ENCODE measurements at regions not wholly inside any gene's neighbourhood (a gene's known extent, or its start where the extent isn't known, plus 50 kb on each side); places are given as distances from the start of the nearest gene placed in this dataset.

DNA sequence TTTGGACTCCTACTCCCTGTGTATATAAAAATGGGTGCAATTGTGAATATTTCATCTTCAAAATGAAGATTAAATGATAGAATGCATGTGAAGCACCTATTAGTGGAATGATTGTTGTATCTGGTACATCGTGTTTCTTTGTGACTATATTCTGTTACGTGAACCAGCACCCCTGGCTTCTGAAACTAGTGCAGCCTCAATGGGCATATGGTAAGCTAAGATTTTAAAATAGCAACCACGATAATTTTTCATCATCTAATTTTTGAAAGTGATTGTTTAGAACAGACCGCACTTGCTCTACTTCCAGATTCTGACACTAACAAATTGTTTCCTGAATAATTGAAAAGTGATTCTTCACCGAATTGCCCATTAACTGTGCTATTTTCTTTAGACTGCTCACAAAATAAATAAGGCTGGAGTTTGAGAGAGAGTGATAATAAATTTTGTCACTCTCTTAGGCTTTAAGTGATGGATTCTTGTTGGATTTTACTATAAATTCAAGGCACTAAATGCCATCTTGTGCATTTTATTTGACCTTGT, 806.1 kb upstream of the LRATD1 start:
- BruUV-seq (replicated peaks): no TSS peak
- 2% methylated on average over 5 of the region's 5 CpGs for WGBS (ENCODE audit: low lambda C conversion rate)
- no peak for ATAC-seq
- in situ Hi-C loops (cut with HindIII; ENCODE audit: extremely low pct_ligation_motif_present, low pct_unique_long_range_greater_than_20kb) (no loop called here), intact Hi-C loops (cut with micrococcal nuclease; ENCODE audit: unreplicated experiment) (no loop called here)
- Histone ChIP-seq H4K20me1 (ENCODE audit: insufficient read depth, low read length) (no peaks in the 10 kb centered on the region), H2AFZ (ENCODE audit: low read length) (no peak overlapping the region), H3K27ac (ENCODE audit: extremely low read length, insufficient read depth, low read length) (no peak overlapping the region), H3K4me3 (replicated peaks in 1 of 3; ENCODE audit: insufficient read depth in 1 of 3, low read depth in 2 of 3, low read length in 3 of 3) (no peak overlapping the region), H3K4me1 (ENCODE audit: insufficient read depth, low read length) (no peaks in the 10 kb centered on the region), H3K4me2 (ENCODE audit: low read depth, low read length) (no peak overlapping the region), H3K9me3 (ENCODE audit: low read length) (peaks cover 52% of the 10 kb centered on the region), H3K27me3 (ENCODE audit: control insufficient read depth in 1 of 2, insufficient read depth in 2 of 2, low read length in 2 of 2) (no peaks in the 10 kb centered on the region), H3K79me2 (ENCODE audit: insufficient read depth, low read length) (no peaks in the 10 kb centered on the region), H3K9ac (ENCODE audit: insufficient read depth, low read depth, low read length) (no peak overlapping the region), H3K36me3 (replicated peaks in 1 of 2; ENCODE audit: control insufficient read depth in 1 of 2, insufficient read depth in 2 of 2, low read length in 2 of 2) (no peaks in the 10 kb centered on the region)
- TF ChIP-seq ZFP37 (CRISPR knock-in tag; IDR thresholded peaks at IDR 0.05; ENCODE audit: borderline replicate concordance) (no peak), CCAR2 (optimal IDR thresholded peaks at IDR 0.05; ENCODE audit: low read depth, low read length) (no peak), POLR2A (IDR thresholded peaks at IDR 0.05; ENCODE audit: insufficient read depth in 1 of 2, low read depth in 2 of 2, low read length in 2 of 2) (no peak), GABPA (IDR thresholded peaks at IDR 0.05; ENCODE audit: low read depth, low read length) (no peak), GABPA (CRISPR knock-in tag; IDR thresholded peaks at IDR 0.05; ENCODE audit: low read depth) (no peak), XRCC5 (optimal IDR thresholded peaks at IDR 0.05; ENCODE audit: low read length) (no peak), TEF (CRISPR knock-in tag; IDR thresholded peaks at IDR 0.05) (no peak), NFIB (CRISPR knock-in tag; IDR thresholded peaks at IDR 0.05; ENCODE audit: borderline replicate concordance) (no peak), ELF1 (CRISPR knock-in tag; IDR thresholded peaks at IDR 0.05) (no peak), PTBP1 (IDR thresholded peaks at IDR 0.05; ENCODE audit: low read depth, low read length, poor library complexity, severe bottlenecking) (no peak), ARNT (IDR thresholded peaks at IDR 0.05) (no peak)
- no peak for FAIRE-seq
- no peak for DNase-seq (ENCODE audit: low spot score)
- CTCF ChIA-PET (ENCODE audit: low intra/inter-chr PET ratio, low total read pairs): no interaction called here
- POLR2A ChIA-PET: no interaction called here

DNA sequence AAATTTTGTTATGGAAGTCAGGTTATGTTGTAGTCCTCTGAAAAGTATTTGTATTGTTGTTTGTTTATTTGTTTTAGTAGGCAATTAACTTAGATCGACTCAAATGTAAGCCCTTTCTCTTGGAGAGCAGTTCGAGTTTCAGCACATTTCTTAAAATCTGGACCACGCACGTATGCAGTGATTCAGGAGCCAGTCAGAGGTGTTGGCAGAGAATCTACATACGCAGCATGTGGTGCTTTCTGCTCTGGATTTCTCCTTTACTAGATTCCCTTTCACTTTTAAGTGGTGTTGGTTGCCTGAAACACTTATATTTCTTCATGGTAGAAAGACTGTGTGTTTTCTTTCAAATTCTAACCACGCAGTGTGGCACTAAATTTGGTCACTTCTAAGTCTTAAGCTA, 773.9 kb upstream of the LRATD1 start:
- WGBS (ENCODE audit: low lambda C conversion rate): 3% methylated on average over 6 of the region's 6 CpGs
- POLR2A ChIA-PET: no interaction called here
- TF ChIP-seq, protein P1, sequence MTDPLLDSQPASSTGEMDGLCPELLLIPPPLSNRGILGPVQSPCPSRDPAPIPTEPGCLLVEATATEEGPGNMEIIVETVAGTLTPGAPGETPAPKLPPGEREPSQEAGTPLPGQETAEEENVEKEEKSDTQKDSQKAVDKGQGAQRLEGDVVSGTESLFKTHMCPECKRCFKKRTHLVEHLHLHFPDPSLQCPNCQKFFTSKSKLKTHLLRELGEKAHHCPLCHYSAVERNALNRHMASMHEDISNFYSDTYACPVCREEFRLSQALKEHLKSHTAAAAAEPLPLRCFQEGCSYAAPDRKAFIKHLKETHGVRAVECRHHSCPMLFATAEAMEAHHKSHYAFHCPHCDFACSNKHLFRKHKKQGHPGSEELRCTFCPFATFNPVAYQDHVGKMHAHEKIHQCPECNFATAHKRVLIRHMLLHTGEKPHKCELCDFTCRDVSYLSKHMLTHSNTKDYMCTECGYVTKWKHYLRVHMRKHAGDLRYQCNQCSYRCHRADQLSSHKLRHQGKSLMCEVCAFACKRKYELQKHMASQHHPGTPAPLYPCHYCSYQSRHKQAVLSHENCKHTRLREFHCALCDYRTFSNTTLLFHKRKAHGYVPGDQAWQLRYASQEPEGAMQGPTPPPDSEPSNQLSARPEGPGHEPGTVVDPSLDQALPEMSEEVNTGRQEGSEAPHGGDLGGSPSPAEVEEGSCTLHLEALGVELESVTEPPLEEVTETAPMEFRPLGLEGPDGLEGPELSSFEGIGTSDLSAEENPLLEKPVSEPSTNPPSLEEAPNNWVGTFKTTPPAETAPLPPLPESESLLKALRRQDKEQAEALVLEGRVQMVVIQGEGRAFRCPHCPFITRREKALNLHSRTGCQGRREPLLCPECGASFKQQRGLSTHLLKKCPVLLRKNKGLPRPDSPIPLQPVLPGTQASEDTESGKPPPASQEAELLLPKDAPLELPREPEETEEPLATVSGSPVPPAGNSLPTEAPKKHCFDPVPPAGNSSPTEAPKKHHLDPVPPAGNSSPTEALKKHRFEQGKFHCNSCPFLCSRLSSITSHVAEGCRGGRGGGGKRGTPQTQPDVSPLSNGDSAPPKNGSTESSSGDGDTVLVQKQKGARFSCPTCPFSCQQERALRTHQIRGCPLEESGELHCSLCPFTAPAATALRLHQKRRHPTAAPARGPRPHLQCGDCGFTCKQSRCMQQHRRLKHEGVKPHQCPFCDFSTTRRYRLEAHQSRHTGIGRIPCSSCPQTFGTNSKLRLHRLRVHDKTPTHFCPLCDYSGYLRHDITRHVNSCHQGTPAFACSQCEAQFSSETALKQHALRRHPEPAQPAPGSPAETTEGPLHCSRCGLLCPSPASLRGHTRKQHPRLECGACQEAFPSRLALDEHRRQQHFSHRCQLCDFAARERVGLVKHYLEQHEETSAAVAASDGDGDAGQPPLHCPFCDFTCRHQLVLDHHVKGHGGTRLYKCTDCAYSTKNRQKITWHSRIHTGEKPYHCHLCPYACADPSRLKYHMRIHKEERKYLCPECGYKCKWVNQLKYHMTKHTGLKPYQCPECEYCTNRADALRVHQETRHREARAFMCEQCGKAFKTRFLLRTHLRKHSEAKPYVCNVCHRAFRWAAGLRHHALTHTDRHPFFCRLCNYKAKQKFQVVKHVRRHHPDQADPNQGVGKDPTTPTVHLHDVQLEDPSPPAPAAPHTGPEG (CRISPR knock-in tag; IDR thresholded peaks at IDR 0.05): no peak
- TF ChIP-seq KLF9 (CRISPR knock-in tag; IDR thresholded peaks at IDR 0.05; ENCODE audit: low read depth): no peak

More for the DNA sequence above, 773.9 kb upstream of the LRATD1 start:
- H3K4me1 ChIP-seq (ENCODE audit: insufficient read depth, low read length): no peaks in the 10 kb centered on the region
- no peaks in the 10 kb centered on the region for H3K36me3 ChIP-seq (replicated peaks in 1 of 2; ENCODE audit: control insufficient read depth in 1 of 2, insufficient read depth in 2 of 2, low read length in 2 of 2)
- H3K27me3 ChIP-seq (ENCODE audit: control insufficient read depth in 1 of 2, insufficient read depth in 2 of 2, low read length in 2 of 2): no peaks in the 10 kb centered on the region
- in situ Hi-C loops (cut with HindIII; ENCODE audit: extremely low pct_ligation_motif_present, low pct_unique_long_range_greater_than_20kb) (no loop called here), intact Hi-C loops (cut with micrococcal nuclease; ENCODE audit: unreplicated experiment) (no loop called here)
- no peak for ATAC-seq
- FAIRE-seq: no peak
- CTCF ChIA-PET (ENCODE audit: low intra/inter-chr PET ratio, low total read pairs): no interaction called here
- H3K9me3 ChIP-seq (ENCODE audit: low read length): peaks cover 81% of the 10 kb centered on the region
- no peak overlapping the region for H3K4me2 ChIP-seq (ENCODE audit: low read depth, low read length)
- no peak for DNase-seq (ENCODE audit: low spot score)
- H3K79me2 ChIP-seq (ENCODE audit: insufficient read depth, low read length): no peaks in the 10 kb centered on the region
- H2AFZ ChIP-seq (ENCODE audit: low read length): no peak overlapping the region
- H3K27ac ChIP-seq (ENCODE audit: extremely low read length, insufficient read depth, low read length): no peak overlapping the region
- no TSS peak for BruUV-seq (replicated peaks)
- no peak overlapping the region for H3K9ac ChIP-seq (ENCODE audit: insufficient read depth, low read depth, low read length)
- H4K20me1 ChIP-seq (ENCODE audit: insufficient read depth, low read length): no peaks in the 10 kb centered on the region
- no peak overlapping the region for H3K4me3 ChIP-seq (replicated peaks in 1 of 3; ENCODE audit: insufficient read depth in 1 of 3, low read depth in 2 of 3, low read length in 3 of 3)

Measured in HepG2 (cell line).